Fibroblast of villous mesenchyme (primary cell): ENCODE measurements at regions not wholly inside any gene's neighbourhood (a gene's known extent, or its start where the extent isn't known, plus 50 kb on each side); places are given as distances from the start of the nearest gene placed in this dataset.
A peak's percentile ranks its signal among the peaks of the same experiment; 100 is the strongest.

Experiments used
- DNase-seq: peaks from one replicate; pipeline ENCODE4 v3.0.0-alpha.2; 2010; ENCODE audit warnings: low read depth
- H3K4me3 ChIP-seq: 2 replicates; pipeline ENCODE4 v1.5.1; 2011; ENCODE audit warnings: low read depth, mild to moderate bottlenecking, low read length
- CTCF ChIP-seq: IDR thresholded peaks from 2 replicates; pipeline ENCODE4 v1.5.1; 2012; ENCODE audit warnings: low read depth, mild to moderate bottlenecking, low read length; ENCODE audit not compliant: insufficient read depth

GRCh38 chr9:31272456-31273295, 1111.8 kb upstream of the ACO1 start:
- no peak for TF ChIP-seq CTCF
- no peak for DNase-seq
- H3K4me3 ChIP-seq = no peak overlapping the region

- no peak overlapping the region for H3K4me3 ChIP-seq
- no peak for TF ChIP-seq CTCF
- no peak for DNase-seq
Measured at GRCh38 chr9:31275419-31275818, 1109.0 kb upstream of the ACO1 start.

GRCh38 chr9:31290731-31291130, 1093.7 kb upstream of the ACO1 start:
- no peak overlapping the region for H3K4me3 ChIP-seq
- TF ChIP-seq CTCF = no peak
- DNase-seq = no peak

GRCh38 chr9:31302620-31303418, 1081.6 kb upstream of the ACO1 start:
- DNase-seq = no peak

GRCh38 chr9:31304576-31304975, 1079.9 kb upstream of the ACO1 start:
- TF ChIP-seq CTCF = no peak
- H3K4me3 ChIP-seq = no peak overlapping the region
- peak; percentile 86 for DNase-seq

More at GRCh38 chr9:31302620-31303418, 1081.6 kb upstream of the ACO1 start:
- H3K4me3 ChIP-seq = no peak overlapping the region
- no peak for TF ChIP-seq CTCF

- no peak overlapping the region for H3K4me3 ChIP-seq
- no peak for TF ChIP-seq CTCF
- DNase-seq = peak; percentile 50
Measured at GRCh38 chr9:31314241-31314640, 1070.2 kb upstream of the ACO1 start.
